Adrenal gland (tissue), 9 donors: ENCODE measurements at regions not wholly inside any gene's neighbourhood (a gene's known extent, or its start where the extent isn't known, plus 50 kb on each side); places are given as distances from the start of the nearest gene placed in this dataset.
A peak's percentile ranks its signal among the peaks of the same experiment; 100 is the strongest.

Experiments
- DNase-seq, 7 donors: peaks; one replicate each; pipeline ENCODE4 v3.0.0-alpha.2; 2019 to 2020
- H3K27ac ChIP-seq, 5 donors: fragments of 200-600 bp; sonication (generic) in 4 of 5; 1 replicate in 3 of 5; 2 replicates in 2 of 5; pipeline versions ENCODE4 v1.5.1 to v1.8.0; 2016 to 2020; ENCODE audit warnings: mild to moderate bottlenecking in 1 of 5
- H3K27me3 ChIP-seq: fragments of 200-600 bp; 2 replicates; pipeline ENCODE4 v1.8.0; 2021
- H3K36me3 ChIP-seq, 2 donors: fragments of 200-600 bp; replicated peaks in 1 of 2; 1 replicate in 1 of 2; 2 replicates in 1 of 2; pipeline versions ENCODE4 v1.5.1 to v1.8.0; 2018 to 2022
- H3K4me1 ChIP-seq, 2 donors: fragments of 200-600 bp; replicated peaks in 1 of 2; 1 replicate in 1 of 2; 2 replicates in 1 of 2; pipeline versions ENCODE4 v1.5.1 to v1.8.0; 2018 to 2021
- H3K4me3 ChIP-seq, 4 donors: fragments of 200-600 bp; sonication (generic) in 3 of 4; one replicate each; pipeline ENCODE4 v1.5.1; 2016 to 2018
- H3K9me3 ChIP-seq, 3 donors: fragments of 200-600 bp; sonication (generic) in 1 of 3; replicated peaks in 1 of 3; 1 replicate in 2 of 3; 2 replicates in 1 of 3; pipeline versions ENCODE4 v1.5.1 to v1.8.0; 2016 to 2021
- CTCF ChIP-seq, 6 experiments: fragments of 450-650 bp in 4 of 6; fragments of 200-600 bp in 2 of 6; sonication (generic) in 1 of 6; IDR thresholded peaks; 1 replicate in 5 of 6; 2 replicates in 1 of 6; pipeline versions ENCODE4 v1.5.1 to v1.8.0; 2016 to 2021; ENCODE audit warnings: antibody characterized with exemption in 6 of 6, mild to moderate bottlenecking in 2 of 6, moderate library complexity in 1 of 6
- POLR2A ChIP-seq, 2 donors: fragments of 450-650 bp; IDR thresholded peaks; one replicate each; pipeline ENCODE4 v1.6.1; 2017; ENCODE audit warnings: antibody characterized with exemption in 2 of 2, mild to moderate bottlenecking in 2 of 2, moderate library complexity in 1 of 2
- WGBS, 4 donors: extraction: QIAGEN DNeasy Blood & Tissue Kit in 2 of 4; methylation state at CpG; one replicate each; pipeline versions ENCODE4 v1.1.5 to v1.1.7; 2013 to 2017; 5-methylcytosine and 5-hydroxymethylcytosine counted together
- intact Hi-C, 2 donors: fragments of 100-400 bp; cut with DNase I; formaldehyde crosslinking; loops; one replicate each; pipeline versions ENCODE4 v1.14.1 to v1.15.0; 2022 to 2023
- donor health status: healthy with polysubstance abuse.
- donor health status: Bipolar disorder and iron deficiency.
- donor health status: DM: yes; HTN: yes; CAD: no.
- donor health status: DM: no; HTN: no; CAD: no.
- donor health status: DM: no; HTN: no; CAD: no.

DNA sequence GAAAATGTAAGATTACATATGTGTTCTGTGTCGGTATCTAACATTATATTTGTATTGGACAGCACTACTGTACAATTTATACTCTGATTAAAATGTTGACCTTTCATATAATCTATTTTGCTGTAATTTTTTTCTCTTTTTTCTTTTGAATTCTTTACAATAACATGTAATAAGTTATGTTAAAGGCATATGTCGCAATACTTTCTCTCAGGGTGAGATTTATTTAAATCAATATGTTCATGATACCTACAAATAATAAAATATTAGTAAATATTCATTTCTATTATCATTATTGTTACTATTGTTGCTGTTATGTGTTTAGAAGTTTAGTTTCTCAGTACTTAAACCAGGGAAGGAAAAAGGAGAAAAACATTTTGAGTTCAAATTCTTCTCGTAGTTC is 807.4 kb downstream of the STIM2 start:
- no peak overlapping the region for H3K27ac ChIP-seq
- no peak overlapping the region for H3K4me3 ChIP-seq
- H3K9me3 ChIP-seq = no peaks in the 10 kb centered on the region
- no peak for DNase-seq
- no peaks in the 10 kb centered on the region for H3K4me1 ChIP-seq
- 76 to 87% (median 83%) methylated on average over 3 of the region's 3 CpGs for WGBS, 4 donors
- TF ChIP-seq POLR2A (IDR thresholded peaks at IDR 0.05) (no peak), CTCF (IDR thresholded peaks at IDR 0.05) (no peak)
- H3K36me3 ChIP-seq = no peaks in the 10 kb centered on the region
- intact Hi-C loops = no loop called here
- no peaks in the 10 kb centered on the region for H3K27me3 ChIP-seq

- intact Hi-C loops = no loop called here
- Histone ChIP-seq H3K27ac (no peak overlapping the region), H3K4me1 (no peaks in the 10 kb centered on the region), H3K9me3 (no peaks in the 10 kb centered on the region), H3K36me3 (no peaks in the 10 kb centered on the region), H3K4me3 (no peak overlapping the region), H3K27me3 (no peaks in the 10 kb centered on the region)
- 69 to 82% (median 73%) methylated on average over 1 of the region's 1 CpG for WGBS, 4 donors
- no peak for TF ChIP-seq CTCF (IDR thresholded peaks at IDR 0.05)
- TF ChIP-seq POLR2A (IDR thresholded peaks at IDR 0.05) = no peak
- DNase-seq = no peak
These were observed 817.4 kb downstream of the STIM2 start for GRCh38 chr4:27678027-27678426.

GRCh38 chr4:27684610-27685011 is 824.0 kb downstream of the STIM2 start:
- no peaks in the 10 kb centered on the region for H3K27me3 ChIP-seq
- no peaks in the 10 kb centered on the region for H3K9me3 ChIP-seq
- peak; percentile 35 to 81 (median 62) for DNase-seq
- 32 to 34% (median 33%) methylated on average over 8 of the region's 8 CpGs for WGBS, 4 donors
- intact Hi-C loops = no loop called here
- H3K4me3 ChIP-seq = no peak overlapping the region
- no peaks in the 10 kb centered on the region for H3K4me1 ChIP-seq
- peak; percentile 31 to 72 (median 58) for TF ChIP-seq CTCF (IDR thresholded peaks at IDR 0.05)
- TF ChIP-seq POLR2A (IDR thresholded peaks at IDR 0.05) = no peak
- no peaks in the 10 kb centered on the region for H3K36me3 ChIP-seq
- H3K27ac ChIP-seq = no peak overlapping the region

DNA sequence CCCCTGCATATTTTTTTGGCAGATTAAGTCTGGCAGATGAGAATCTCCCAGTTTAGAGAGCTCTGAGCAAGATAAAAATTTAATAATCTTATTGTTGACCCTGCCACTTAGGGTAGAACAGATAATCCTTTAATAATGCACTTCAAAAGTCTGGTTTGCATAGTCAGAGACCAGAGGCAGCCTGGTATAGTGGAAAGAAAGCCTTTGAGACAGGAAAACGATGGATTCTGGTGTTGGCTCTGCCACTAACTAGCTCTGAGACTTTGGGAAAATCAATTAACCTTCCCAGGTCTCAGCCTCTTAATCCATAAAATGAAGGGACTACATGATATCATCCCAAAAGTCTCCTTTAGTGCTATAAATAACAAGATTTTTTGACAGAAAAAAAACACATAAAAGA is 824.5 kb downstream of the STIM2 start:
- intact Hi-C loops = no loop called here
- H3K4me1 ChIP-seq = no peaks in the 10 kb centered on the region
- H3K27ac ChIP-seq = no peak overlapping the region
- DNase-seq = no peak
- no peaks in the 10 kb centered on the region for H3K36me3 ChIP-seq
- TF ChIP-seq CTCF (IDR thresholded peaks at IDR 0.05) (no peak), POLR2A (IDR thresholded peaks at IDR 0.05) (no peak)
- H3K27me3 ChIP-seq = no peaks in the 10 kb centered on the region
- H3K9me3 ChIP-seq = no peaks in the 10 kb centered on the region
- no peak overlapping the region for H3K4me3 ChIP-seq
- 50 to 65% (median 52%) methylated on average over 1 of the region's 1 CpG for WGBS, 4 donors
